HG02571 (cell line): ENCODE measurements at regions not wholly inside any gene's neighbourhood (a gene's known extent, or its start where the extent isn't known, plus 50 kb on each side); places are given as distances from the start of the nearest gene placed in this dataset.
A peak's percentile ranks its signal among the peaks of the same experiment; 100 is the strongest.
"Not testable (repeated sequence)": the region's sequence is repeated elsewhere in the genome, so short reads cannot be mapped to it uniquely, and the experiment has no call there.

Experiments
- ATAC-seq: cut with Tn5 transposase; IDR thresholded peaks from one replicate; pipeline ENCODE4 v1.9.1; 2021; ENCODE audit warnings: mild to moderate bottlenecking, moderate library complexity; ENCODE audit not compliant: unreplicated experiment

GRCh38 chr16:58821886-58822285 lies 87.8 kb upstream of the GOT2 start:
- no peak for ATAC-seq

- no peak for ATAC-seq
Observed at GRCh38 chr16:58820411-58820810, 86.3 kb upstream of the GOT2 start.

- no peak for ATAC-seq
Observed at GRCh38 chr16:58815181-58815888, 81.2 kb upstream of the GOT2 start.

- peak; percentile 73 for ATAC-seq
Observed at GRCh38 chr16:58814348-58814801, 80.3 kb upstream of the GOT2 start.

GRCh38 chr16:58809213-58809612 lies 75.1 kb upstream of the GOT2 start:
- ATAC-seq: no peak

- ATAC-seq: no peak
Observed at GRCh38 chr16:58807276-58807675, 73.2 kb upstream of the GOT2 start.

GRCh38 chr16:58801838-58802237 lies 67.7 kb upstream of the GOT2 start:
- ATAC-seq: no peak

GRCh38 chr16:58797137-58797801 lies 63.2 kb upstream of the GOT2 start:
- ATAC-seq: no peak

GRCh38 chr16:58793366-58793765 lies 59.2 kb upstream of the GOT2 start:
- no peak for ATAC-seq

GRCh38 chr16:58792188-58792587 lies 58.1 kb upstream of the GOT2 start:
- ATAC-seq: no peak

- not testable (repeated sequence) for ATAC-seq
Observed at GRCh38 chr16:58790816-58791557, 56.9 kb upstream of the GOT2 start.

- no peak for ATAC-seq
Observed at GRCh38 chr16:58789351-58789750, 55.2 kb upstream of the GOT2 start.
